CD4-positive, CD25-positive, alpha-beta regulatory T cell (primary cell): ENCODE measurements at regions not wholly inside any gene's neighbourhood (a gene's known extent, or its start where the extent isn't known, plus 50 kb on each side); places are given as distances from the start of the nearest gene placed in this dataset.
"Not testable (repeated sequence)": the region's sequence is repeated elsewhere in the genome, so short reads cannot be mapped to it uniquely, and the experiment has no call there.

ENCODE experiments used
- ATAC-seq, 2 donors: fragments of 150-1000 bp; cut with Tn5 transposase; one replicate each; pipeline ENCODE4 v1.10.0; 2021; ENCODE audit warnings: low read depth in 2 of 2, moderate number of reproducible peaks in 2 of 2, moderate library complexity in 1 of 2
- DNase-seq, 3 donors: peaks; one replicate each; pipeline versions ENCODE4 v3.0.0 to v3.0.0-alpha.2; 2012 to 2022; ENCODE audit warnings: mixed read lengths in 1 of 3
- H3K27ac ChIP-seq: one replicate; pipeline ENCODE4 v1.7.0; 2013; ENCODE audit warnings: mild to moderate bottlenecking, low read length; ENCODE audit not compliant: insufficient read depth, poor library complexity, severe bottlenecking
- H3K27me3 ChIP-seq: one replicate; pipeline ENCODE4 v1.7.0; 2013; ENCODE audit warnings: low read length; ENCODE audit not compliant: control insufficient read depth, insufficient read depth
- H3K36me3 ChIP-seq: one replicate; pipeline ENCODE4 v1.7.0; 2013; ENCODE audit warnings: mild to moderate bottlenecking, low read length, moderate library complexity; ENCODE audit not compliant: control insufficient read depth, insufficient read depth
- H3K4me1 ChIP-seq: 2 replicates; pipeline ENCODE4 v1.7.0; 2013; ENCODE audit warnings: mild to moderate bottlenecking, low read length; ENCODE audit not compliant: insufficient read depth, control insufficient read depth, poor library complexity, severe bottlenecking
- H3K4me3 ChIP-seq: one replicate; pipeline ENCODE4 v1.7.0; 2013; ENCODE audit warnings: low read depth, mild to moderate bottlenecking, low read length, moderate library complexity
- H3K9me3 ChIP-seq, 2 experiments: 1 replicate in 1 of 2; 2 replicates in 1 of 2; pipeline ENCODE4 v1.7.0; 2013; ENCODE audit warnings: low read length in 2 of 2, mild to moderate bottlenecking in 1 of 2, moderate library complexity in 1 of 2; ENCODE audit not compliant: control insufficient read depth in 2 of 2
- H3K27ac Mint-ChIP-seq, 3 donors: one replicate each; pipeline ENCODE4 v1.8.0; 2020 to 2022; ENCODE audit warnings: mild to moderate bottlenecking in 3 of 3, mixed read lengths in 3 of 3, moderate library complexity in 2 of 3
- H3K27me3 Mint-ChIP-seq: one replicate; pipeline ENCODE4 v1.8.0; 2022; ENCODE audit warnings: mild to moderate bottlenecking, mixed read lengths
- H3K36me3 Mint-ChIP-seq: one replicate; pipeline ENCODE4 v1.8.0; 2020; ENCODE audit warnings: mixed read lengths
- H3K4me1 Mint-ChIP-seq, 4 donors: one replicate each; pipeline ENCODE4 v1.8.0; 2020 to 2022; ENCODE audit warnings: mixed read lengths in 4 of 4, mild to moderate bottlenecking in 1 of 4
- H3K4me3 Mint-ChIP-seq, 4 donors: one replicate each; pipeline ENCODE4 v1.8.0; 2020 to 2022; ENCODE audit warnings: mild to moderate bottlenecking in 4 of 4, mixed read lengths in 4 of 4, moderate library complexity in 3 of 4
- H3K9me3 Mint-ChIP-seq, 7 donors: one replicate each; pipeline ENCODE4 v1.8.0; 2020 to 2022; ENCODE audit warnings: mixed read lengths in 7 of 7, mild to moderate bottlenecking in 3 of 7, moderate library complexity in 2 of 7

GRCh38 chr10:78416031-78417011 is 382.7 kb downstream of the RPS24 start:
- no peaks in the 10 kb centered on the region for H3K4me1 ChIP-seq
- Mint-ChIP-seq H3K4me1 (no peaks in the 10 kb centered on the region), H3K27me3 (no peaks in the 10 kb centered on the region), H3K36me3 (no peaks in the 10 kb centered on the region), H3K27ac (peak overlapping the region in 1 of 3 donors; percentile 27), H3K4me3 (no peak overlapping the region), H3K9me3 (peaks cover 0 to 1% (median 0%) of the 10 kb centered on the region in 7 donors)
- no peaks in the 10 kb centered on the region for H3K9me3 ChIP-seq
- no peak for DNase-seq
- no peak overlapping the region for H3K27ac ChIP-seq
- no peaks in the 10 kb centered on the region for H3K27me3 ChIP-seq
- H3K4me3 ChIP-seq = no peak overlapping the region
- no peaks in the 10 kb centered on the region for H3K36me3 ChIP-seq
- no peak for ATAC-seq

- Histone ChIP-seq H3K9me3 (no peaks in the 10 kb centered on the region), H3K36me3 (no peaks in the 10 kb centered on the region), H3K4me1 (no peaks in the 10 kb centered on the region), H3K27ac (no peak overlapping the region), H3K27me3 (no peaks in the 10 kb centered on the region), H3K4me3 (no peak overlapping the region)
- peaks cover 0 to 1% (median 0%) of the 10 kb centered on the region in 7 donors for H3K9me3 Mint-ChIP-seq
- no peaks in the 10 kb centered on the region for H3K4me1 Mint-ChIP-seq
- H3K27me3 Mint-ChIP-seq = no peaks in the 10 kb centered on the region
- no peak overlapping the region for H3K27ac Mint-ChIP-seq
- ATAC-seq = no peak
- H3K4me3 Mint-ChIP-seq = no peak overlapping the region
- no peaks in the 10 kb centered on the region for H3K36me3 Mint-ChIP-seq
- DNase-seq = no peak
Observed at GRCh38 chr10:78417425-78418370, 384.0 kb downstream of the RPS24 start.

GRCh38 chr10:78419481-78420265 is 386.0 kb downstream of the RPS24 start:
- no peak overlapping the region for H3K27ac Mint-ChIP-seq
- H3K27me3 ChIP-seq = no peaks in the 10 kb centered on the region
- H3K4me1 Mint-ChIP-seq = no peaks in the 10 kb centered on the region
- H3K36me3 Mint-ChIP-seq = no peaks in the 10 kb centered on the region
- no peaks in the 10 kb centered on the region for H3K36me3 ChIP-seq
- no peaks in the 10 kb centered on the region for H3K4me1 ChIP-seq
- ATAC-seq (no peak), DNase-seq (no peak)
- no peaks in the 10 kb centered on the region for H3K9me3 ChIP-seq
- no peak overlapping the region for H3K4me3 ChIP-seq
- H3K9me3 Mint-ChIP-seq = peaks cover 0 to 2% (median 0%) of the 10 kb centered on the region in 7 donors
- H3K4me3 Mint-ChIP-seq = no peak overlapping the region
- no peaks in the 10 kb centered on the region for H3K27me3 Mint-ChIP-seq
- H3K27ac ChIP-seq = no peak overlapping the region

GRCh38 chr10:78420946-78421735 is 387.5 kb downstream of the RPS24 start:
- Mint-ChIP-seq H3K9me3 (peaks cover 0 to 8% (median 0%) of the 10 kb centered on the region in 7 donors), H3K36me3 (no peaks in the 10 kb centered on the region), H3K4me3 (no peak overlapping the region), H3K4me1 (no peaks in the 10 kb centered on the region), H3K27ac (no peak overlapping the region), H3K27me3 (peaks cover 6% of the 10 kb centered on the region)
- H3K36me3 ChIP-seq = no peaks in the 10 kb centered on the region
- H3K4me1 ChIP-seq = no peaks in the 10 kb centered on the region
- no peak overlapping the region for H3K4me3 ChIP-seq
- no peaks in the 10 kb centered on the region for H3K27me3 ChIP-seq
- no peak for ATAC-seq
- no peak overlapping the region for H3K27ac ChIP-seq
- no peak for DNase-seq
- peaks cover 0 to 2% of the 10 kb centered on the region in 2 experiments for H3K9me3 ChIP-seq

- ATAC-seq, H3K4me3 Mint-ChIP-seq, H3K4me1 ChIP-seq, H3K4me3 ChIP-seq, H3K27me3 ChIP-seq, H3K36me3 ChIP-seq, H3K36me3 Mint-ChIP-seq, H3K4me1 Mint-ChIP-seq, DNase-seq, H3K27ac ChIP-seq, H3K9me3 ChIP-seq, H3K27ac Mint-ChIP-seq: not testable (repeated sequence)
- Mint-ChIP-seq H3K27me3 (peaks cover 25% of the 10 kb centered on the region), H3K9me3 (peaks cover 0 to 13% (median 0%) of the 10 kb centered on the region in 7 donors)
Observed at GRCh38 chr10:78424050-78424449, 390.4 kb downstream of the RPS24 start.

- no peak for ATAC-seq
- H3K9me3 Mint-ChIP-seq = peaks cover 0 to 18% (median 0%) of the 10 kb centered on the region in 7 donors
- no peaks in the 10 kb centered on the region for H3K36me3 Mint-ChIP-seq
- H3K4me1 ChIP-seq = no peaks in the 10 kb centered on the region
- peaks cover 9% of the 10 kb centered on the region for H3K27me3 ChIP-seq
- no peak overlapping the region for H3K4me3 ChIP-seq
- no peak for DNase-seq
- H3K4me1 Mint-ChIP-seq = no peaks in the 10 kb centered on the region
- H3K27me3 Mint-ChIP-seq = peaks cover 32% of the 10 kb centered on the region
- no peak overlapping the region for H3K27ac ChIP-seq
- H3K36me3 ChIP-seq = no peaks in the 10 kb centered on the region
- H3K4me3 Mint-ChIP-seq = no peak overlapping the region
- H3K27ac Mint-ChIP-seq = no peak overlapping the region
- peaks cover 0 to 6% of the 10 kb centered on the region in 2 experiments for H3K9me3 ChIP-seq
Observed at GRCh38 chr10:78424723-78425122, 391.1 kb downstream of the RPS24 start.
